GM12892 (cell line): ENCODE measurements at regions not wholly inside any gene's neighbourhood (a gene's known extent, or its start where the extent isn't known, plus 50 kb on each side); places are given as distances from the start of the nearest gene placed in this dataset.

Source experiments
- POLR2A ChIP-seq: IDR thresholded peaks from 2 replicates; pipeline ENCODE4 v1.6.1; 2011; ENCODE audit warnings: low read depth, low read length, control low read depth
- POLR2AphosphoS5 ChIP-seq: IDR thresholded peaks from 2 replicates; pipeline ENCODE4 v1.6.1; 2011; ENCODE audit warnings: low read depth, low read length, control low read depth

GRCh38 chr12:30823764-30824163 lies 69.0 kb upstream of the CAPRIN2 start:
- TF ChIP-seq POLR2A (no peak), POLR2AphosphoS5 (no peak)
